ENCODE measurements at regions not wholly inside any gene's neighbourhood (a gene's known extent, or its start where the extent isn't known, plus 50 kb on each side); places are given as distances from the start of the nearest gene placed in this dataset.
A peak's percentile ranks its signal among the peaks of the same experiment; 100 is the strongest.

GRCh38 chrX:97740044-97740443, 856.3 kb downstream of the RPA4 start:
- H3K27ac ChIP-seq, result no peak overlapping the region
- TF ChIP-seq CTCF (IDR thresholded peaks at IDR 0.05), result no peak
- TF ChIP-seq POLR2A (IDR thresholded peaks at IDR 0.05), result no peak
- no peaks in the 10 kb centered on the region for H3K9me3 ChIP-seq
- no peak overlapping the region for H3K4me3 ChIP-seq
- ATAC-seq (no peak), DNase-seq (no peak)
- intact Hi-C loops (cut with DNase I), result no loop called here
- H3K36me3 ChIP-seq (replicated peaks in 1 of 2; ENCODE audit: insufficient read depth in 1 of 2, low read depth in 2 of 2), result no peaks in the 10 kb centered on the region
- no peaks in the 10 kb centered on the region for H3K27me3 ChIP-seq
- no peaks in the 10 kb centered on the region for H3K4me1 ChIP-seq

DNA sequence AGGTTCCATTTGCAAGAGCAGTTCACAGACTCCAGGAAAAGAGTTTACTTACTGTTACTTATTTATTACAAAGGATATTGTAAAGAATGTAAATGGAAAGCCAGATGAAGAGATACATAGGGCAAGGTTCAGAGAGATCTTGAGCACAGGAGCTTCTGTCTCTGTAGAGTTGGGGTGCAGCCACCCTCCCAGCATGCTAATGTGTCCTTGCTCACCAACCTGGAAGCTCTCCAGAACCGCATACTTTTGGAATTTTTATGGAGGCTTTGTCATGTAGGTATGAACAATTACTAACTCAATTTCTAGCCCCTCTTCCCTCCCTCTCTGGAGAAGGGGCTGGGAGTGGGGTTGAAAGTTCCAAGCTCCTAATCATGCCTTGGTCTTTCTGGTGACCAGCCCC, 857.2 kb downstream of the RPA4 start:
- H3K4me1 ChIP-seq, result no peaks in the 10 kb centered on the region
- intact Hi-C loops (cut with DNase I), result no loop called here
- ATAC-seq, result no peak

DNA sequence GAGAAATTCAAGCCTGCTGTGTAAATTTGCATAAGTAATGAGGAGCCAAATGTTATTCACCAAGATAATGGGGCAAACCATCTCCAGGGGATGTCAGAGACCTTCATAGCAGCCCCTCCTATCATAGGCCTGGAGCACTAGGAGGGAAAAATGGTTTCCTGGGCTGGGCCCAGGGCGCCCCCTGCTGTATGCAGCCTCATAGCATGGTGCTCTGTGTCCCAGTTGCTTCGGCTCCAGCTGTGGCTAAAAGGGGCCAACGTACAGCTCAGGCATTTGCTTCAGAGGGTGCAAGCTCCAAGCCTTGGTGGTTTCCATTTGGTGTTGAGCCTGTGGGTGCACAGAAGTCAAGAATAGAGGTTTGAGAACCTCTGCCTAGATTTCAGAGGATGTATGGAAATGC, 859.3 kb downstream of the RPA4 start:
- H3K4me1 ChIP-seq, result no peaks in the 10 kb centered on the region
- no peak overlapping the region for H3K27ac ChIP-seq
- no peak for TF ChIP-seq POLR2A (IDR thresholded peaks at IDR 0.05)
- peak in 1 of 7 experiments; percentile 9 for TF ChIP-seq CTCF (IDR thresholded peaks at IDR 0.05)
- H3K27me3 ChIP-seq, result no peaks in the 10 kb centered on the region
- WGBS, 2 donors, result 71% methylated on average over 3 of the region's 3 CpGs; no CpG with 5 or more reads in 1 of the 2 donors
- no peaks in the 10 kb centered on the region for H3K36me3 ChIP-seq (replicated peaks in 1 of 2; ENCODE audit: insufficient read depth in 1 of 2, low read depth in 2 of 2)
- H3K4me3 ChIP-seq, result no peak overlapping the region
- ATAC-seq, result no peak
- intact Hi-C loops (cut with DNase I), result no loop called here
- H3K9me3 ChIP-seq, result no peaks in the 10 kb centered on the region
- peak in 2 of 4 donors; percentile 7 to 8 for DNase-seq

More for the DNA sequence above, 857.2 kb downstream of the RPA4 start:
- TF ChIP-seq CTCF (IDR thresholded peaks at IDR 0.05), result no peak
- TF ChIP-seq POLR2A (IDR thresholded peaks at IDR 0.05), result no peak
- Histone ChIP-seq H3K36me3 (replicated peaks in 1 of 2; ENCODE audit: insufficient read depth in 1 of 2, low read depth in 2 of 2) (no peaks in the 10 kb centered on the region), H3K27ac (no peak overlapping the region), H3K27me3 (no peaks in the 10 kb centered on the region), H3K4me3 (no peak overlapping the region), H3K9me3 (no peaks in the 10 kb centered on the region)
- DNase-seq, result no peak
- WGBS, 2 donors, result 11 to 18% methylated on average over 1 of the region's 1 CpG

DNA sequence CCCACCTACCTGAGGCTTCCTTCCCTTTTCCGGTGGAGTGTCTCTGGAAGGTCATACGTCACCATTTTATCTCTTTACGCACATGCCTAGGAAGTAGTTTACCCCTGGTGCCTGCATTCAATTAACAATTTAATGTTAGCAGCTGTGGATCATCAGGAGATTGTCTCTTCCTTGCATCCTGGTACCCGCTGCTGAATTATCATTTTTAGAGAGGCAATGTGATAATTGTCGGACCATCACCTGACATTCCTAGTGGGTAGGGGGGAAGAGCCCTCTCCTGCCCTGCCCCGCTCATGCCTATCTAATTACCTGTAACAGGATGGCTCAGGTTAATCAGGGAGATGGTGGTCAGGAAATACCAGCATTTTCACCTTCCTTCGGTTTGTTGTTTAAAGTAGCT, 863.6 kb downstream of the RPA4 start:
- ATAC-seq (no peak), DNase-seq (no peak)
- intact Hi-C loops (cut with DNase I), result no loop called here
- no peak overlapping the region for H3K27ac ChIP-seq
- TF ChIP-seq POLR2A (IDR thresholded peaks at IDR 0.05), result no peak
- no peak for TF ChIP-seq CTCF (IDR thresholded peaks at IDR 0.05)
- H3K4me3 ChIP-seq, result no peak overlapping the region
- no peaks in the 10 kb centered on the region for H3K36me3 ChIP-seq (replicated peaks in 1 of 2; ENCODE audit: insufficient read depth in 1 of 2, low read depth in 2 of 2)
- H3K4me1 ChIP-seq, result no peaks in the 10 kb centered on the region
- H3K27me3 ChIP-seq, result no peaks in the 10 kb centered on the region
- 53 to 69% methylated on average over 6 to 7 of the region's 7 CpGs for WGBS, 2 donors
- H3K9me3 ChIP-seq, result no peaks in the 10 kb centered on the region

GRCh38 chrX:97751016-97751415, 867.3 kb downstream of the RPA4 start:
- H3K9me3 ChIP-seq, result no peaks in the 10 kb centered on the region
- 47% methylated on average over 4 of the region's 4 CpGs for WGBS, 2 donors
- TF ChIP-seq CTCF (IDR thresholded peaks at IDR 0.05), result no peak
- TF ChIP-seq POLR2A (IDR thresholded peaks at IDR 0.05), result no peak
- intact Hi-C loops (cut with DNase I), result no loop called here
- H3K4me3 ChIP-seq, result no peak overlapping the region
- ATAC-seq (no peak), DNase-seq (no peak)
- no peaks in the 10 kb centered on the region for H3K36me3 ChIP-seq (replicated peaks in 1 of 2; ENCODE audit: insufficient read depth in 1 of 2, low read depth in 2 of 2)
- H3K27me3 ChIP-seq, result no peaks in the 10 kb centered on the region
- H3K27ac ChIP-seq, result no peak overlapping the region
- no peaks in the 10 kb centered on the region for H3K4me1 ChIP-seq
